Subcutaneous abdominal adipose tissue (tissue), 5 donors: ENCODE measurements at regions not wholly inside any gene's neighbourhood (a gene's known extent, or its start where the extent isn't known, plus 50 kb on each side); places are given as distances from the start of the nearest gene placed in this dataset.

Experiments
- H3K27ac ChIP-seq: one replicate; pipeline ENCODE4 v1.7.0; 2013; ENCODE audit warnings: low read depth, mild to moderate bottlenecking, inconsistent platforms, low read length, moderate library complexity
- H3K27me3 ChIP-seq, 5 donors: one replicate each; pipeline ENCODE4 v1.7.0; 2013; ENCODE audit warnings: low read length in 5 of 5, inconsistent platforms in 1 of 5; ENCODE audit not compliant: control insufficient read depth in 5 of 5, insufficient read depth in 4 of 5
- H3K36me3 ChIP-seq, 5 donors: one replicate each; pipeline ENCODE4 v1.7.0; 2013; ENCODE audit warnings: low read length in 5 of 5; ENCODE audit not compliant: control insufficient read depth in 5 of 5, insufficient read depth in 5 of 5
- H3K4me1 ChIP-seq, 5 donors: one replicate each; pipeline ENCODE4 v1.7.0; 2013; ENCODE audit warnings: low read length in 5 of 5, mild to moderate bottlenecking in 3 of 5, moderate library complexity in 1 of 5; ENCODE audit not compliant: control insufficient read depth in 5 of 5, insufficient read depth in 5 of 5
- H3K4me3 ChIP-seq, 5 donors: one replicate each; pipeline ENCODE4 v1.7.0; 2013; ENCODE audit warnings: low read length in 5 of 5, low read depth in 1 of 5
- H3K9ac ChIP-seq, 5 donors: one replicate each; pipeline ENCODE4 v1.7.0; 2013; ENCODE audit warnings: low read length in 5 of 5, mild to moderate bottlenecking in 4 of 5, moderate library complexity in 3 of 5
- H3K9me3 ChIP-seq, 5 donors: one replicate each; pipeline ENCODE4 v1.7.0; 2013; ENCODE audit warnings: low read length in 5 of 5; ENCODE audit not compliant: control insufficient read depth in 5 of 5
- donor health status: healthy.
- donor health status: healthy.
- donor health status: healthy.
- donor health status: healthy.
- donor health status: healthy.

GRCh38 chr21:23014021-23014420, 2015.8 kb downstream of the NCAM2 start:
- H3K4me1 ChIP-seq: no peaks in the 10 kb centered on the region
- no peak overlapping the region for H3K9ac ChIP-seq
- H3K36me3 ChIP-seq: no peaks in the 10 kb centered on the region
- H3K9me3 ChIP-seq: no peaks in the 10 kb centered on the region
- H3K27ac ChIP-seq: no peak overlapping the region
- H3K27me3 ChIP-seq: no peaks in the 10 kb centered on the region
- no peak overlapping the region for H3K4me3 ChIP-seq

- Histone ChIP-seq H3K9ac (no peak overlapping the region), H3K36me3 (no peaks in the 10 kb centered on the region), H3K9me3 (no peaks in the 10 kb centered on the region), H3K27me3 (no peaks in the 10 kb centered on the region), H3K27ac (no peak overlapping the region), H3K4me3 (no peak overlapping the region), H3K4me1 (no peaks in the 10 kb centered on the region)
These were observed 2018.4 kb downstream of the NCAM2 start for GRCh38 chr21:23016617-23017016.

- Histone ChIP-seq H3K9ac (no peak overlapping the region), H3K4me1 (no peaks in the 10 kb centered on the region), H3K27me3 (no peaks in the 10 kb centered on the region), H3K4me3 (no peak overlapping the region), H3K36me3 (no peaks in the 10 kb centered on the region), H3K27ac (no peak overlapping the region), H3K9me3 (no peaks in the 10 kb centered on the region)
These were observed 2019.8 kb downstream of the NCAM2 start for GRCh38 chr21:23017989-23018388.

- no peaks in the 10 kb centered on the region for H3K36me3 ChIP-seq
- no peak overlapping the region for H3K4me3 ChIP-seq
- no peak overlapping the region for H3K9ac ChIP-seq
- H3K4me1 ChIP-seq: no peaks in the 10 kb centered on the region
- H3K27me3 ChIP-seq: no peaks in the 10 kb centered on the region
- H3K27ac ChIP-seq: no peak overlapping the region
- no peaks in the 10 kb centered on the region for H3K9me3 ChIP-seq
These were observed 2022.8 kb downstream of the NCAM2 start for GRCh38 chr21:23020969-23021368.

- H3K36me3 ChIP-seq: no peaks in the 10 kb centered on the region
- H3K9me3 ChIP-seq: no peaks in the 10 kb centered on the region
- H3K27me3 ChIP-seq: no peaks in the 10 kb centered on the region
- no peaks in the 10 kb centered on the region for H3K4me1 ChIP-seq
- no peak overlapping the region for H3K9ac ChIP-seq
- H3K27ac ChIP-seq: no peak overlapping the region
- no peak overlapping the region for H3K4me3 ChIP-seq
These were observed 2023.3 kb downstream of the NCAM2 start for GRCh38 chr21:23021481-23021880.

- no peak overlapping the region for H3K4me3 ChIP-seq
- H3K4me1 ChIP-seq: no peaks in the 10 kb centered on the region
- H3K9ac ChIP-seq: no peak overlapping the region
- no peaks in the 10 kb centered on the region for H3K27me3 ChIP-seq
- H3K9me3 ChIP-seq: no peaks in the 10 kb centered on the region
- H3K36me3 ChIP-seq: no peaks in the 10 kb centered on the region
- H3K27ac ChIP-seq: no peak overlapping the region
These were observed 2028.7 kb downstream of the NCAM2 start for GRCh38 chr21:23026878-23027277.

GRCh38 chr21:23039846-23040245, 2041.6 kb downstream of the NCAM2 start:
- Histone ChIP-seq H3K9ac (no peak overlapping the region), H3K27me3 (no peaks in the 10 kb centered on the region), H3K36me3 (no peaks in the 10 kb centered on the region), H3K4me3 (no peak overlapping the region), H3K9me3 (no peaks in the 10 kb centered on the region), H3K27ac (no peak overlapping the region), H3K4me1 (no peaks in the 10 kb centered on the region)

- H3K9me3 ChIP-seq: no peaks in the 10 kb centered on the region
- H3K27me3 ChIP-seq: no peaks in the 10 kb centered on the region
- H3K4me3 ChIP-seq: no peak overlapping the region
- H3K4me1 ChIP-seq: no peaks in the 10 kb centered on the region
- H3K36me3 ChIP-seq: no peaks in the 10 kb centered on the region
- no peak overlapping the region for H3K27ac ChIP-seq
- no peak overlapping the region for H3K9ac ChIP-seq
These were observed 2047.7 kb downstream of the NCAM2 start for GRCh38 chr21:23045955-23046354.

- no peaks in the 10 kb centered on the region for H3K4me1 ChIP-seq
- H3K27me3 ChIP-seq: no peaks in the 10 kb centered on the region
- peaks cover 0 to 3% (median 0%) of the 10 kb centered on the region in 5 donors for H3K9me3 ChIP-seq
- H3K27ac ChIP-seq: no peak overlapping the region
- no peak overlapping the region for H3K4me3 ChIP-seq
- H3K9ac ChIP-seq: no peak overlapping the region
- H3K36me3 ChIP-seq: no peaks in the 10 kb centered on the region
These were observed 2069.5 kb downstream of the NCAM2 start for GRCh38 chr21:23067672-23068071.

GRCh38 chr21:23083242-23083641, 2085.0 kb downstream of the NCAM2 start:
- Histone ChIP-seq H3K4me3 (no peak overlapping the region), H3K9me3 (no peaks in the 10 kb centered on the region), H3K27ac (no peak overlapping the region), H3K36me3 (no peaks in the 10 kb centered on the region), H3K4me1 (no peaks in the 10 kb centered on the region), H3K9ac (no peak overlapping the region), H3K27me3 (no peaks in the 10 kb centered on the region)

GRCh38 chr21:23093259-23093658, 2095.1 kb downstream of the NCAM2 start:
- no peak overlapping the region for H3K4me3 ChIP-seq
- H3K9me3 ChIP-seq: peaks cover 0 to 7% (median 2%) of the 10 kb centered on the region in 5 donors
- no peak overlapping the region for H3K9ac ChIP-seq
- no peaks in the 10 kb centered on the region for H3K36me3 ChIP-seq
- no peaks in the 10 kb centered on the region for H3K4me1 ChIP-seq
- H3K27ac ChIP-seq: no peak overlapping the region
- no peaks in the 10 kb centered on the region for H3K27me3 ChIP-seq
